GM18505 (cell line): ENCODE measurements at regions not wholly inside any gene's neighbourhood (a gene's known extent, or its start where the extent isn't known, plus 50 kb on each side); places are given as distances from the start of the nearest gene placed in this dataset.
"Not testable (repeated sequence)": the region's sequence is repeated elsewhere in the genome, so short reads cannot be mapped to it uniquely, and the experiment has no call there.

Source experiments
- ATAC-seq: cut with Tn5 transposase; IDR thresholded peaks from one replicate; pipeline ENCODE4 v1.9.1; 2021; ENCODE audit not compliant: unreplicated experiment
- POLR2A ChIP-seq: IDR thresholded peaks from 4 replicates; pipeline ENCODE4 v1.6.1; 2011; ENCODE audit warnings: borderline replicate concordance; ENCODE audit not compliant: insufficient read depth, insufficient read length; ENCODE audit errors: extremely low read depth

- ATAC-seq: no peak
- no peak for TF ChIP-seq POLR2A
Observed at GRCh38 chr1:178039891-178040290, 54.0 kb upstream of the RASAL2 start.

- ATAC-seq: not testable (repeated sequence)
Observed at GRCh38 chr1:178043940-178044339, 50.0 kb upstream of the RASAL2 start.
